Activated naive CD8-positive, alpha-beta T cell treated with anti-CD3 and anti-CD28 coated beads, Interleukin-2, amount 10 ng/mL, durations not matched to agents 7 days and 5 days (primary cell): ENCODE measurements at regions not wholly inside any gene's neighbourhood (a gene's known extent, or its start where the extent isn't known, plus 50 kb on each side); places are given as distances from the start of the nearest gene placed in this dataset.

Experiments
- ATAC-seq: fragments of 150-1000 bp; cut with Tn5 transposase; one replicate; pipeline ENCODE4 v1.10.0; 2021; ENCODE audit warnings: low read depth, moderate library complexity
- POLR2A ChIA-PET: fragments of 350-600 bp; sonication (Branson Sonifier 250); formaldehyde crosslinking; loops from one replicate; lab custom pipeline; 2021; ENCODE audit warnings: antibody characterized with exemption; lab: Charles Lee
- DNase-seq: peaks from one replicate; pipeline ENCODE4 v3.0.0; 2021
- H3K27ac Mint-ChIP-seq: one replicate; pipeline ENCODE4 v1.8.0; 2022; ENCODE audit warnings: mild to moderate bottlenecking, mixed read lengths
- H3K27me3 Mint-ChIP-seq: one replicate; pipeline ENCODE4 v1.8.0; 2022; ENCODE audit warnings: mild to moderate bottlenecking, moderate library complexity, mixed read lengths
- H3K36me3 Mint-ChIP-seq: one replicate; pipeline ENCODE4 v1.8.0; 2021; ENCODE audit warnings: mild to moderate bottlenecking, mixed read lengths
- H3K4me1 Mint-ChIP-seq: one replicate; pipeline ENCODE4 v1.8.0; 2021; ENCODE audit warnings: mixed read lengths
- H3K4me3 Mint-ChIP-seq: one replicate; pipeline ENCODE4 v1.8.0; 2022; ENCODE audit warnings: mild to moderate bottlenecking, moderate library complexity, mixed read lengths
- H3K9me3 Mint-ChIP-seq: one replicate; pipeline ENCODE4 v1.8.0; 2021; ENCODE audit warnings: mixed read lengths

GRCh38 chr7:24054236-24054635 is 229.8 kb upstream of the NPY start:
- no peaks in the 10 kb centered on the region for H3K36me3 Mint-ChIP-seq
- H3K9me3 Mint-ChIP-seq, result no peaks in the 10 kb centered on the region
- H3K4me1 Mint-ChIP-seq, result no peaks in the 10 kb centered on the region
- POLR2A ChIA-PET, result no interaction called here
- ATAC-seq (no peak), DNase-seq (no peak)
- no peak overlapping the region for H3K4me3 Mint-ChIP-seq
- H3K27ac Mint-ChIP-seq, result no peak overlapping the region
- peaks cover 12% of the 10 kb centered on the region for H3K27me3 Mint-ChIP-seq

- peaks cover 12% of the 10 kb centered on the region for H3K27me3 Mint-ChIP-seq
- DNase-seq, result no peak
- H3K4me3 Mint-ChIP-seq, result no peak overlapping the region
- POLR2A ChIA-PET, result no interaction called here
- H3K9me3 Mint-ChIP-seq, result peaks cover 1% of the 10 kb centered on the region
- H3K27ac Mint-ChIP-seq, result no peak overlapping the region
- no peak for ATAC-seq
- no peaks in the 10 kb centered on the region for H3K4me1 Mint-ChIP-seq
- no peaks in the 10 kb centered on the region for H3K36me3 Mint-ChIP-seq
These were observed 226.7 kb upstream of the NPY start for GRCh38 chr7:24057243-24057642.

GRCh38 chr7:24058953-24059352 is 225.0 kb upstream of the NPY start:
- Mint-ChIP-seq H3K27me3 (peaks cover 10% of the 10 kb centered on the region), H3K4me3 (no peak overlapping the region), H3K36me3 (no peaks in the 10 kb centered on the region), H3K27ac (no peak overlapping the region), H3K9me3 (peaks cover 1% of the 10 kb centered on the region), H3K4me1 (no peaks in the 10 kb centered on the region)
- DNase-seq (no peak), ATAC-seq (no peak)
- POLR2A ChIA-PET, result no interaction called here

- Mint-ChIP-seq H3K4me1 (no peaks in the 10 kb centered on the region), H3K4me3 (no peak overlapping the region), H3K36me3 (no peaks in the 10 kb centered on the region), H3K27ac (no peak overlapping the region), H3K27me3 (peaks cover 2% of the 10 kb centered on the region), H3K9me3 (peaks cover 1% of the 10 kb centered on the region)
- DNase-seq, result no peak
- POLR2A ChIA-PET, result no interaction called here
- ATAC-seq, result no peak
These were observed 224.2 kb upstream of the NPY start for GRCh38 chr7:24059775-24060174.

GRCh38 chr7:24063721-24064120 is 220.3 kb upstream of the NPY start:
- H3K4me3 Mint-ChIP-seq, result no peak overlapping the region
- no peaks in the 10 kb centered on the region for H3K4me1 Mint-ChIP-seq
- POLR2A ChIA-PET, result no interaction called here
- ATAC-seq (no peak), DNase-seq (no peak)
- peaks cover 1% of the 10 kb centered on the region for H3K9me3 Mint-ChIP-seq
- H3K27ac Mint-ChIP-seq, result no peak overlapping the region
- no peaks in the 10 kb centered on the region for H3K36me3 Mint-ChIP-seq
- peaks cover 2% of the 10 kb centered on the region for H3K27me3 Mint-ChIP-seq

GRCh38 chr7:24069751-24070150 is 214.2 kb upstream of the NPY start:
- POLR2A ChIA-PET, result interaction anchor here (0.8 kb wide), 1 partner anchor 336 kb away, joined by 3 read pairs; no protein-coding TSS in a partner anchor
- H3K9me3 Mint-ChIP-seq, result no peaks in the 10 kb centered on the region
- DNase-seq (no peak), ATAC-seq (no peak)
- H3K36me3 Mint-ChIP-seq, result no peaks in the 10 kb centered on the region
- peaks cover 7% of the 10 kb centered on the region for H3K27me3 Mint-ChIP-seq
- H3K4me3 Mint-ChIP-seq, result no peak overlapping the region
- no peak overlapping the region for H3K27ac Mint-ChIP-seq
- H3K4me1 Mint-ChIP-seq, result no peaks in the 10 kb centered on the region

- H3K4me1 Mint-ChIP-seq, result peaks cover 6% of the 10 kb centered on the region
- H3K36me3 Mint-ChIP-seq, result no peaks in the 10 kb centered on the region
- POLR2A ChIA-PET, result no interaction called here
- no peak overlapping the region for H3K27ac Mint-ChIP-seq
- peaks cover 8% of the 10 kb centered on the region for H3K27me3 Mint-ChIP-seq
- ATAC-seq (no peak), DNase-seq (no peak)
- no peak overlapping the region for H3K4me3 Mint-ChIP-seq
- H3K9me3 Mint-ChIP-seq, result no peaks in the 10 kb centered on the region
These were observed 210.2 kb upstream of the NPY start for GRCh38 chr7:24073651-24074420.

- POLR2A ChIA-PET, result no interaction called here
- Mint-ChIP-seq H3K9me3 (no peaks in the 10 kb centered on the region), H3K27me3 (peaks cover 6% of the 10 kb centered on the region), H3K4me3 (no peak overlapping the region), H3K4me1 (peaks cover 6% of the 10 kb centered on the region), H3K36me3 (no peaks in the 10 kb centered on the region), H3K27ac (no peak overlapping the region)
- DNase-seq (no peak), ATAC-seq (no peak)
These were observed 208.6 kb upstream of the NPY start for GRCh38 chr7:24075426-24075810.

GRCh38 chr7:24082826-24083225 is 201.2 kb upstream of the NPY start:
- ATAC-seq, result no peak
- Mint-ChIP-seq H3K27ac (no peak overlapping the region), H3K4me3 (no peak overlapping the region), H3K27me3 (no peaks in the 10 kb centered on the region), H3K9me3 (peaks cover 10% of the 10 kb centered on the region), H3K36me3 (no peaks in the 10 kb centered on the region), H3K4me1 (no peaks in the 10 kb centered on the region)
- DNase-seq, result no peak
- POLR2A ChIA-PET, result no interaction called here

- DNase-seq, result no peak
- no peak for ATAC-seq
- Mint-ChIP-seq H3K27me3 (peaks cover 2% of the 10 kb centered on the region), H3K27ac (no peak overlapping the region), H3K4me1 (no peaks in the 10 kb centered on the region), H3K4me3 (no peak overlapping the region), H3K9me3 (peaks cover 1% of the 10 kb centered on the region), H3K36me3 (no peaks in the 10 kb centered on the region)
- POLR2A ChIA-PET, result no interaction called here
These were observed 181.0 kb upstream of the NPY start for GRCh38 chr7:24102988-24103387.

- DNase-seq, result no peak
- no peak for ATAC-seq
- Mint-ChIP-seq H3K9me3 (peaks cover 1% of the 10 kb centered on the region), H3K4me3 (no peak overlapping the region), H3K36me3 (no peaks in the 10 kb centered on the region), H3K27ac (peak overlapping the region; percentile 7), H3K4me1 (peaks cover 2% of the 10 kb centered on the region), H3K27me3 (peaks cover 6% of the 10 kb centered on the region)
- POLR2A ChIA-PET, result no interaction called here
These were observed 175.0 kb upstream of the NPY start for GRCh38 chr7:24108906-24109376.

- no peak for DNase-seq
These were observed 173.9 kb upstream of the NPY start for GRCh38 chr7:24110056-24110455.

GRCh38 chr7:24113506-24113905 is 170.5 kb upstream of the NPY start:
- ATAC-seq, result no peak
- H3K36me3 Mint-ChIP-seq, result no peaks in the 10 kb centered on the region

More at GRCh38 chr7:24110056-24110455, 173.9 kb upstream of the NPY start:
- no peak for ATAC-seq
- Mint-ChIP-seq H3K4me1 (peaks cover 2% of the 10 kb centered on the region), H3K27me3 (peaks cover 7% of the 10 kb centered on the region), H3K9me3 (no peaks in the 10 kb centered on the region), H3K27ac (no peak overlapping the region), H3K36me3 (no peaks in the 10 kb centered on the region), H3K4me3 (no peak overlapping the region)
- POLR2A ChIA-PET, result no interaction called here

GRCh38 chr7:24115661-24116060 is 168.3 kb upstream of the NPY start:
- Mint-ChIP-seq H3K27ac (no peak overlapping the region), H3K27me3 (peaks cover 4% of the 10 kb centered on the region), H3K4me3 (no peak overlapping the region), H3K4me1 (no peaks in the 10 kb centered on the region), H3K9me3 (no peaks in the 10 kb centered on the region), H3K36me3 (no peaks in the 10 kb centered on the region)
- DNase-seq (no peak), ATAC-seq (no peak)
- POLR2A ChIA-PET, result no interaction called here

More at GRCh38 chr7:24113506-24113905, 170.5 kb upstream of the NPY start:
- Mint-ChIP-seq H3K9me3 (no peaks in the 10 kb centered on the region), H3K27me3 (peaks cover 7% of the 10 kb centered on the region), H3K4me1 (peaks cover 2% of the 10 kb centered on the region), H3K4me3 (no peak overlapping the region), H3K27ac (no peak overlapping the region)
- DNase-seq, result no peak
- POLR2A ChIA-PET, result no interaction called here
